H9 (cell line): ENCODE measurements at regions not wholly inside any gene's neighbourhood (a gene's known extent, or its start where the extent isn't known, plus 50 kb on each side); places are given as distances from the start of the nearest gene placed in this dataset.

Experiments used
- DNase-seq: peaks from one replicate; pipeline ENCODE4 v3.0.0-alpha.2; 2017
- H2AFZ ChIP-seq: one replicate; pipeline ENCODE4 v1.6.1; 2013; ENCODE audit warnings: mild to moderate bottlenecking, low read length, control low read depth, moderate library complexity
- H2AK5ac ChIP-seq: 2 replicates; pipeline ENCODE4 v1.6.1; 2013; ENCODE audit warnings: low read length, control low read depth, mixed read lengths; ENCODE audit not compliant: insufficient read length
- H2BK120ac ChIP-seq: one replicate; pipeline ENCODE4 v1.6.1; 2013; ENCODE audit warnings: low read depth, mild to moderate bottlenecking, low read length, control low read depth, inconsistent platforms; ENCODE audit not compliant: poor library complexity, severe bottlenecking
- H2BK12ac ChIP-seq: 2 replicates; pipeline ENCODE4 v1.6.1; 2013; ENCODE audit warnings: low read length, control low read depth, mixed read lengths, low read depth; ENCODE audit not compliant: insufficient read length
- H2BK15ac ChIP-seq: 2 replicates; pipeline ENCODE4 v1.6.1; 2013; ENCODE audit warnings: low read depth, low read length, control low read depth
- H2BK20ac ChIP-seq: one replicate; pipeline ENCODE4 v1.6.1; 2013; ENCODE audit warnings: low read depth, mild to moderate bottlenecking, low read length, control low read depth, inconsistent platforms; ENCODE audit not compliant: poor library complexity, severe bottlenecking
- H2BK5ac ChIP-seq: 2 replicates; pipeline ENCODE4 v1.6.1; 2013; ENCODE audit warnings: low read length, control low read depth, mixed read lengths; ENCODE audit not compliant: insufficient read length
- H3K14ac ChIP-seq: 2 replicates; pipeline ENCODE4 v1.6.1; 2013; ENCODE audit warnings: low read length, control low read depth; ENCODE audit not compliant: insufficient read depth
- H3K18ac ChIP-seq: 2 replicates; pipeline ENCODE4 v1.6.1; 2013; ENCODE audit warnings: low read depth, mild to moderate bottlenecking, mixed read lengths, low read length, control low read depth; ENCODE audit not compliant: insufficient read length
- H3K23ac ChIP-seq: 2 replicates; pipeline ENCODE4 v1.6.1; 2013; ENCODE audit warnings: low read length, control low read depth, mixed read lengths, low read depth; ENCODE audit not compliant: insufficient read length
- H3K23me2 ChIP-seq: 2 replicates; pipeline ENCODE4 v1.6.1; 2013; ENCODE audit warnings: low read depth, mild to moderate bottlenecking, mixed read lengths, low read length, control low read depth; ENCODE audit not compliant: insufficient read length, poor library complexity, severe bottlenecking
- H3K27ac ChIP-seq: 2 replicates; pipeline ENCODE4 v1.5.1; 2013; ENCODE audit warnings: low read length, control low read depth, mixed read lengths, low read depth; ENCODE audit not compliant: insufficient read length
- H3K27me3 ChIP-seq: 2 replicates; pipeline ENCODE4 v1.6.1; 2013; ENCODE audit warnings: low read length, control low read depth, inconsistent platforms; ENCODE audit not compliant: insufficient read depth
- H3K4ac ChIP-seq: 2 replicates; pipeline ENCODE4 v1.6.1; 2013; ENCODE audit warnings: low read depth, mild to moderate bottlenecking, control low read depth, inconsistent platforms, low read length, moderate library complexity
- H3K4me1 ChIP-seq: 2 replicates; pipeline ENCODE4 v1.6.1; 2013; ENCODE audit warnings: low read length, control low read depth, inconsistent platforms; ENCODE audit not compliant: insufficient read depth
- H3K4me2 ChIP-seq: 2 replicates; pipeline ENCODE4 v1.6.1; 2013; ENCODE audit warnings: low read length, control low read depth, mixed read lengths; ENCODE audit not compliant: insufficient read length, insufficient read depth
- H3K56ac ChIP-seq: 2 replicates; pipeline ENCODE4 v1.6.1; 2013; ENCODE audit warnings: low read depth, mild to moderate bottlenecking, mixed read lengths, low read length, control low read depth; ENCODE audit not compliant: insufficient read length
- H3K79me1 ChIP-seq: 2 replicates; pipeline ENCODE4 v1.6.1; 2013; ENCODE audit warnings: low read depth, mild to moderate bottlenecking, moderate library complexity, low read length, control low read depth, inconsistent platforms; ENCODE audit not compliant: insufficient read depth, poor library complexity, severe bottlenecking
- H3K79me2 ChIP-seq: 2 replicates; pipeline ENCODE4 v1.6.1; 2013; ENCODE audit warnings: low read length, control low read depth, inconsistent platforms; ENCODE audit not compliant: insufficient read depth
- H3K9ac ChIP-seq: 2 replicates; pipeline ENCODE4 v1.6.1; 2013; ENCODE audit warnings: low read length, control low read depth, mixed read lengths; ENCODE audit not compliant: insufficient read length; ENCODE audit errors: extremely low read depth
- H3K9me3 ChIP-seq: one replicate; pipeline ENCODE4 v1.6.1; 2013; ENCODE audit warnings: low read depth, low read length, inconsistent platforms; ENCODE audit not compliant: control insufficient read depth
- H3T11ph ChIP-seq: one replicate; pipeline ENCODE4 v1.6.1; 2013; ENCODE audit warnings: mild to moderate bottlenecking, low read length, control low read depth, inconsistent platforms
- H4K20me1 ChIP-seq: one replicate; pipeline ENCODE4 v1.6.1; 2013; ENCODE audit not compliant: control insufficient read depth, insufficient read length, insufficient read depth
- H4K5ac ChIP-seq: 2 replicates; pipeline ENCODE4 v1.6.1; 2013; ENCODE audit warnings: low read depth, mild to moderate bottlenecking, mixed read lengths, low read length, control low read depth; ENCODE audit not compliant: insufficient read length
- H4K8ac ChIP-seq: replicated peaks from 2 replicates; pipeline ENCODE4 v1.6.1; 2013; ENCODE audit warnings: low read length, control low read depth, mixed read lengths, low read depth; ENCODE audit not compliant: insufficient read length
- H4K91ac ChIP-seq: 2 replicates; pipeline ENCODE4 v1.6.1; 2013; ENCODE audit warnings: low read depth, mild to moderate bottlenecking, moderate library complexity, mixed read lengths, low read length, control low read depth; ENCODE audit not compliant: insufficient read length
- H3K27ac Mint-ChIP-seq, 3 experiments: 2 replicates in 2 of 3; 3 replicates in 1 of 3; pipeline ENCODE4 v1.8.0; 2020 to 2021; ENCODE audit warnings: mixed read lengths in 3 of 3, mild to moderate bottlenecking in 1 of 3, moderate library complexity in 1 of 3
- H3K27me3 Mint-ChIP-seq: 2 replicates; pipeline ENCODE4 v1.8.0; 2021; ENCODE audit warnings: low read depth, mild to moderate bottlenecking, moderate library complexity, mixed read lengths
- H3K36me3 Mint-ChIP-seq, 3 experiments: 2 replicates in 2 of 3; 3 replicates in 1 of 3; pipeline ENCODE4 v1.8.0; 2020 to 2021; ENCODE audit warnings: low read depth in 3 of 3, mixed read lengths in 3 of 3; ENCODE audit not compliant: insufficient read depth in 1 of 3
- H3K4me1 Mint-ChIP-seq, 2 experiments: 2 replicates each; pipeline ENCODE4 v1.8.0; 2020; ENCODE audit warnings: mixed read lengths in 2 of 2
- H3K4me3 Mint-ChIP-seq, 2 experiments: 2 replicates in 1 of 2; 3 replicates in 1 of 2; pipeline ENCODE4 v1.8.0; 2020 to 2021; ENCODE audit warnings: mild to moderate bottlenecking in 2 of 2, mixed read lengths in 2 of 2, moderate library complexity in 1 of 2
- H3K9me3 Mint-ChIP-seq, 2 experiments: 2 replicates in 1 of 2; 3 replicates in 1 of 2; pipeline ENCODE4 v1.8.0; 2020; ENCODE audit warnings: mild to moderate bottlenecking in 2 of 2, mixed read lengths in 2 of 2, moderate library complexity in 1 of 2
- CTCF ChIP-seq: fragments of 200-600 bp; sonication (generic); conservative IDR thresholded peaks from 3 replicates; pipeline ENCODE4 v1.8.0; 2021; ENCODE audit warnings: antibody characterized with exemption, mild to moderate bottlenecking
- WGBS: extraction: QIAGEN DNeasy Blood & Tissue Kit; methylation state at CpG from one replicate; pipeline ENCODE4 v1.1.7; 2013; ENCODE audit warnings: missing lambda C conversion rate, low lambda C conversion rate, mixed read lengths; ENCODE audit not compliant: insufficient read length; ENCODE audit errors: extremely low coverage; 5-methylcytosine and 5-hydroxymethylcytosine counted together

- Histone ChIP-seq H3K18ac (no peak overlapping the region), H3K9me3 (no peaks in the 10 kb centered on the region), H4K20me1 (no peaks in the 10 kb centered on the region), H4K5ac (no peak overlapping the region), H3K79me1 (no peaks in the 10 kb centered on the region), H3K4ac (no peak overlapping the region), H3K79me2 (no peaks in the 10 kb centered on the region), H2BK15ac (no peak overlapping the region), H3K23me2 (no peaks in the 10 kb centered on the region), H3K9ac (no peak overlapping the region), H3K14ac (no peak overlapping the region), H2BK12ac (no peak overlapping the region), H2BK20ac (no peak overlapping the region), H3K4me2 (peak overlapping the region; percentile 30), H4K8ac (no peak overlapping the region), H3K4me1 (peaks cover 16% of the 10 kb centered on the region), H3K23ac (no peak overlapping the region), H4K91ac (no peak overlapping the region), H2AK5ac (no peak overlapping the region), H3K56ac (no peak overlapping the region), H3T11ph (peak overlapping the region; percentile 84), H2BK120ac (no peak overlapping the region), H2AFZ (no peak overlapping the region), H3K27ac (peak overlapping the region; percentile 22), H3K27me3 (no peaks in the 10 kb centered on the region), H2BK5ac (no peak overlapping the region)
- TF ChIP-seq CTCF, result no peak
- peak overlapping the region in 1 of 2 experiments; percentile 33; a peak in 2 of 5 replicates for H3K4me3 Mint-ChIP-seq
- H3K4me1 Mint-ChIP-seq, result peaks cover 50 to 59% of the 10 kb centered on the region in 2 experiments
- peaks cover 0 to 2% (median 0%) of the 10 kb centered on the region in 3 experiments; a peak in 1 of 7 replicates for H3K36me3 Mint-ChIP-seq
- peak overlapping the region; percentile 57 to 99 (median 93); a peak in 5 of 7 replicates for H3K27ac Mint-ChIP-seq
- DNase-seq, result peak; percentile 84
- H3K9me3 Mint-ChIP-seq, result no peaks in the 10 kb centered on the region; a peak in 1 of 5 replicates
- H3K27me3 Mint-ChIP-seq, result no peaks in the 10 kb centered on the region; the same call in 1 of the 2 replicates
- WGBS, result no CpG with 5 or more reads among the region's 3 CpGs
These were observed 458.4 kb upstream of the ADAMTS9 start for GRCh38 chr3:65146179-65146578.
